ENCODE measurements at regions not wholly inside any gene's neighbourhood (a gene's known extent, or its start where the extent isn't known, plus 50 kb on each side); places are given as distances from the start of the nearest gene placed in this dataset.
"Not testable (repeated sequence)": the region's sequence is repeated elsewhere in the genome, so short reads cannot be mapped to it uniquely, and the experiment has no call there.

DNA sequence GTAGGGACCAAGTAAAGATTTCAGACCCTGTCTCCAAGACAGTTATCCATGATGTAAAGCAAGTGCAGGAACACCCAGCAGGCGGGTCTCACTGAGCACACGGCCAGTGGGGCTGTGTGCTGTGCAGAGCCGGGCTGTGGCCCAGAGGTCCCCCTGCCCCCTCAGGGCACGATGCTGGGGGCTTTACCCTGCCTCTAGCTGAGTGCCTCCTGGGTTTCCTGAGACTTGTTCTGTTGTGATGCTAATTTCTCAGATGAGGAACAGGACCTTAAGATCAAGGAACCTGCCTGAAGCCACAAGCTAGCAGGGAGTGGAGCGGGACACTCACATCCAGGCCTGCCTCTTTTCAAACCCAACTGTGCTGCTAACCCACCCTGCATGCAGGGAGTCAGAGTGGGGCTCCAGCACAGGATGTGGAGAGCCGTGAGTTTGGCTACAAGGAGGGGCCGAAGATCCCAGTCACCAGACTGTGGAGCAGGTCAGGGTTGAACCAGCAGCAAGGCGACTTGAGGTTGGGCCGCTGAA lies 76.1 kb upstream of the LYZL2 start:
- Histone ChIP-seq H3K9me3 (ENCODE audit: control insufficient read depth, low read length) (no peaks in the 10 kb centered on the region), H3K4me3 (ENCODE audit: low read depth, low read length) (no peak overlapping the region), H3K36me3 (ENCODE audit: control insufficient read depth, insufficient read depth, low read length) (no peaks in the 10 kb centered on the region), H2AFZ (no peak overlapping the region), H3K4me2 (ENCODE audit: low read length) (no peak overlapping the region), H3K27ac (no peak overlapping the region), H3K4me1 (no peaks in the 10 kb centered on the region), H3K27me3 (ENCODE audit: control insufficient read depth, insufficient read depth, low read length) (no peaks in the 10 kb centered on the region), H3K79me2 (no peaks in the 10 kb centered on the region), H3K9ac (no peak overlapping the region)
- TF ChIP-seq, protein P1, sequence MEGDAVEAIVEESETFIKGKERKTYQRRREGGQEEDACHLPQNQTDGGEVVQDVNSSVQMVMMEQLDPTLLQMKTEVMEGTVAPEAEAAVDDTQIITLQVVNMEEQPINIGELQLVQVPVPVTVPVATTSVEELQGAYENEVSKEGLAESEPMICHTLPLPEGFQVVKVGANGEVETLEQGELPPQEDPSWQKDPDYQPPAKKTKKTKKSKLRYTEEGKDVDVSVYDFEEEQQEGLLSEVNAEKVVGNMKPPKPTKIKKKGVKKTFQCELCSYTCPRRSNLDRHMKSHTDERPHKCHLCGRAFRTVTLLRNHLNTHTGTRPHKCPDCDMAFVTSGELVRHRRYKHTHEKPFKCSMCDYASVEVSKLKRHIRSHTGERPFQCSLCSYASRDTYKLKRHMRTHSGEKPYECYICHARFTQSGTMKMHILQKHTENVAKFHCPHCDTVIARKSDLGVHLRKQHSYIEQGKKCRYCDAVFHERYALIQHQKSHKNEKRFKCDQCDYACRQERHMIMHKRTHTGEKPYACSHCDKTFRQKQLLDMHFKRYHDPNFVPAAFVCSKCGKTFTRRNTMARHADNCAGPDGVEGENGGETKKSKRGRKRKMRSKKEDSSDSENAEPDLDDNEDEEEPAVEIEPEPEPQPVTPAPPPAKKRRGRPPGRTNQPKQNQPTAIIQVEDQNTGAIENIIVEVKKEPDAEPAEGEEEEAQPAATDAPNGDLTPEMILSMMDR (IDR thresholded peaks at IDR 0.05), result no peak

GRCh38 chr10:30705101-30705624 lies 75.6 kb upstream of the LYZL2 start:
- Histone ChIP-seq H2AFZ (no peak overlapping the region), H3K4me3 (ENCODE audit: low read depth, low read length) (no peak overlapping the region), H3K4me2 (ENCODE audit: low read length) (no peak overlapping the region), H3K27ac (no peak overlapping the region), H3K27me3 (ENCODE audit: control insufficient read depth, insufficient read depth, low read length) (no peaks in the 10 kb centered on the region), H3K36me3 (ENCODE audit: control insufficient read depth, insufficient read depth, low read length) (no peaks in the 10 kb centered on the region), H3K9ac (no peak overlapping the region), H3K79me2 (no peaks in the 10 kb centered on the region), H3K4me1 (no peaks in the 10 kb centered on the region), H3K9me3 (ENCODE audit: control insufficient read depth, low read length) (no peaks in the 10 kb centered on the region)
- TF ChIP-seq, protein P1 (IDR thresholded peaks at IDR 0.05), result no peak

GRCh38 chr10:30704601-30705100 lies 75.1 kb upstream of the LYZL2 start:
- H3K9me3 ChIP-seq (ENCODE audit: control insufficient read depth, low read length); H3K9ac ChIP-seq; H3K36me3 ChIP-seq (ENCODE audit: control insufficient read depth, insufficient read depth, low read length); H3K4me2 ChIP-seq (ENCODE audit: low read length); H3K4me1 ChIP-seq; H3K4me3 ChIP-seq (ENCODE audit: low read depth, low read length); H3K79me2 ChIP-seq; H3K27ac ChIP-seq; H3K27me3 ChIP-seq (ENCODE audit: control insufficient read depth, insufficient read depth, low read length); H2AFZ ChIP-seq: not testable (repeated sequence)

DNA sequence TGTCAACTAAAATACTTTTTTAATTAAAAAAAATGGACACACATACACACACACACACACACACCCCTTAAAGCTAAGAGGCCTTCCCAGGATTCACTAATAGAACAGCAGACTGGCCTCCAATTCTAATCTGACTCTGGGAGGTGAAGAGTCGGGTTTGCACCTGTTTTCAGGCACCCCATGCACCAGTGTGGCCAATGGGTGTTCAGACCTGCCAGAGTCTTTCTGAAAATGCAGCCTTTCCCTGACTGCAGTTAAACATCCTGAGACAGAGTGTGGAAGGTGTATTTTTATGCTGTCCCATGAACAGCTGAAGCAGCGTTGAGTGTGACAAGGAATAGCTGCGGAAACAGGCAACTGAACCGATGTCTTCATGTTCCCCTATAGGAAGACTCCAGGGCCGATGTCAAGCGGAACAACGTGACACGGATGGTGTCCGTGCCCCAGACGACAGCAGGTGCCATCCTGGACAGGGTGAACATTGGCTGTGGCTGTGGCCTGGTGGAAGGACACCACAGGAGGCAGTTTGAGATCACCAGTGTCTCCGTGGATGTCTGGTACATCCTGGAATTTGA lies 74.6 kb upstream of the LYZL2 start:
- Histone ChIP-seq H3K27ac (no peak overlapping the region), H3K4me3 (ENCODE audit: low read depth, low read length) (no peak overlapping the region), H3K4me2 (ENCODE audit: low read length) (no peak overlapping the region)

DNA sequence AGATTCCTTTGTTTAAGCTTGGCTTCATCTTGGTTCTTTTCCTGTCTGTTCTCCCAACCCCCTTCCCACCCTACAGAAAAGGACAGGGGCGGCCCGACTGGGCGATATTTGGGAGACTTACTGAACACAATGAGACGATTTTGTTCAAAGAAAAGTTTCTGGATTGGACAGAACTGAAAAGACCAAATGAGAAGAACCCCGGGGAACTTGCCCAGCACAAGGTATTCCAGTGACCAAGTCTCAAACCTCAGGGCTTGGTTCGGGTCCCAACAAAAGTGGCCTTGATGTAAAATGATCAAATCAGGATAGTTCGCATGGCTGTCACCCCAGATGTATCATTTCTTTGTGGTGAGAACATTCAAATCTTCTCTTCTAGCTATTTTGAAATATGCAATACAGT lies 73.9 kb upstream of the LYZL2 start:
- H3K27ac ChIP-seq; H3K27me3 ChIP-seq (ENCODE audit: control insufficient read depth, insufficient read depth, low read length); H3K9me3 ChIP-seq (ENCODE audit: control insufficient read depth, low read length); H3K4me3 ChIP-seq (ENCODE audit: low read depth, low read length); H2AFZ ChIP-seq; H3K9ac ChIP-seq; H3K36me3 ChIP-seq (ENCODE audit: control insufficient read depth, insufficient read depth, low read length); H3K4me1 ChIP-seq; H3K79me2 ChIP-seq; H3K4me2 ChIP-seq (ENCODE audit: low read length): not testable (repeated sequence)

More for the DNA sequence above, 74.6 kb upstream of the LYZL2 start:
- Histone ChIP-seq H3K79me2 (no peaks in the 10 kb centered on the region), H3K4me1 (no peaks in the 10 kb centered on the region), H3K9ac (no peak overlapping the region), H2AFZ (no peak overlapping the region), H3K9me3 (ENCODE audit: control insufficient read depth, low read length) (no peaks in the 10 kb centered on the region), H3K36me3 (ENCODE audit: control insufficient read depth, insufficient read depth, low read length) (no peaks in the 10 kb centered on the region), H3K27me3 (ENCODE audit: control insufficient read depth, insufficient read depth, low read length) (no peaks in the 10 kb centered on the region)
- TF ChIP-seq, protein P1 (IDR thresholded peaks at IDR 0.05), result no peak

All from parathyroid adenoma (tissue), 2 donors.